HPDE6-E6E7 (cell line): ENCODE measurements at regions not wholly inside any gene's neighbourhood (a gene's known extent, or its start where the extent isn't known, plus 50 kb on each side); places are given as distances from the start of the nearest gene placed in this dataset.

Experiments
- DNase-seq: peaks from one replicate; pipeline ENCODE4 v3.0.0; 2011; ENCODE audit warnings: missing footprints; ENCODE audit errors: extremely low spot score

GRCh38 chr20:19077370-19078220, 134.8 kb upstream of the SLC24A3 start:
- DNase-seq = no peak

- DNase-seq = no peak
These were observed 133.7 kb upstream of the SLC24A3 start for GRCh38 chr20:19078448-19079373.

GRCh38 chr20:19079536-19080299, 132.7 kb upstream of the SLC24A3 start:
- DNase-seq = no peak

DNA sequence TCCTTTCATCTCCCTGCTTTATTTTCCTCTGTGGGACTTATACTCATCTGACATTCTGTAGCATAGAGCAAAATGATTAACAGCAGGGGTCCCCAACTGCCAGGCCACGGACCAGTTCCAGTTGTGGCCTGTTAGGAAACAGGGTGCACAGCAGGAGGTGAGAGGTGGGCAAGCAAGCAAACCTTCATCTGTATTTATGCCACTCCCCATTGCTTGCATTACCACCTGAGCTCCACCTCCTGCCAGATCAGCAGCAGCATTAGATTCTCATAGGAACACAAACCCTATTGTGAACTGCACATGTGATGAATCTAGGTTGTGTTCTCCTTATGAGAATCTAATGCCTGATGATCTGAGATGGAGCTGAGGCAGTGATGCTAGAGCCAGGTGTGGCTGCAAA, 130.5 kb upstream of the SLC24A3 start:
- no peak for DNase-seq

- no peak for DNase-seq
These were observed 129.3 kb upstream of the SLC24A3 start for GRCh38 chr20:19083136-19083621.

- no peak for DNase-seq
These were observed 122.1 kb upstream of the SLC24A3 start for GRCh38 chr20:19090332-19090731.

DNA sequence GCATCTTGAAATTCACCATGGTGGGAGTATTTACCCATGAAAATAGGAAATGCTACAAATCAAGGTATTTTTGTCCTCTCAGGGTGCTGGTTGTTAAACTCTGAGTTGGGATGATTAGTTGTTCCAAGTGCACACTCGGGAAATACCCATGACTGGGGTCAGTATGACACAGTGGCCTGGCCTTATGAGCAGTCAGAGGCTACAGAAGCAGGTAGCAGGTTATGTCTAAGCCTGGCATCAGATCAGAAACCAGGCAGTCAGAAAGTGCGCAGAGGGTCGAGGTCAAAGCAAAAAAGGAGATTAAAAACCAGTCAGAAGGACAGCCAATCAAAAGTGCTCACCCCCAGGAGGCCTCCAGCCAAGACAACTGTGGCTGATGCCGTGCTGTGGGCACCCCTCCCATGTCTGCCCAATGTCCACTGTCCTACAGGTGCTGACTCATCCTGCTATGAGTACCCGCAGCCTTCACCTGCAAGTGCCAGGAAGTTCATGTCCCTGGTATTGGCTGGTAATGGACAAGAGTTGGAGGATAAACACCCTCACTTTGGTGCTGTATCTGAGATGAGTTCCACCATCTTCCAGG, 117.4 kb upstream of the SLC24A3 start:
- DNase-seq = no peak

GRCh38 chr20:19095762-19096161, 116.7 kb upstream of the SLC24A3 start:
- no peak for DNase-seq

DNA sequence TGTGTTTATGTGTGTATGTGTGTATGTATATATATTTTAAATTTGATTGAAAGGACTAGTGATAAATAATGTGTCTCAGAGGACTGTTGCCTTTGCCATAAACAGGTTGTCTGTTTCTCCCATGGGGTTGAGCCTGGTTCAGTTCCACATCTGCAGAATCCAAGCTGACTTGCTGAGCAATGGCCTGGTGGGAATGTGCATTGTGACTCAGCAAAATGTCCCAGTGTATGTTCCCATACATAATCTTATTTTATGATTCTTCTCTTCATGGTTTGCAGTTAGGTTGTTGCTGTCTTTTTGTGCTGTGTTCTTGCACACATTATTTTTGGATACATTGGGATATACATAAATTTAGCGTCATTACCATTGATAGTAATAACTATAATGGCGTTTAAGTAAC, 115.6 kb upstream of the SLC24A3 start:
- no peak for DNase-seq

GRCh38 chr20:19098117-19098516, 114.3 kb upstream of the SLC24A3 start:
- no peak for DNase-seq

GRCh38 chr20:19098806-19099578, 113.5 kb upstream of the SLC24A3 start:
- DNase-seq = no peak

GRCh38 chr20:19099596-19100545, 112.6 kb upstream of the SLC24A3 start:
- DNase-seq = no peak

- no peak for DNase-seq
These were observed 111.5 kb upstream of the SLC24A3 start for GRCh38 chr20:19100975-19101374.

DNA sequence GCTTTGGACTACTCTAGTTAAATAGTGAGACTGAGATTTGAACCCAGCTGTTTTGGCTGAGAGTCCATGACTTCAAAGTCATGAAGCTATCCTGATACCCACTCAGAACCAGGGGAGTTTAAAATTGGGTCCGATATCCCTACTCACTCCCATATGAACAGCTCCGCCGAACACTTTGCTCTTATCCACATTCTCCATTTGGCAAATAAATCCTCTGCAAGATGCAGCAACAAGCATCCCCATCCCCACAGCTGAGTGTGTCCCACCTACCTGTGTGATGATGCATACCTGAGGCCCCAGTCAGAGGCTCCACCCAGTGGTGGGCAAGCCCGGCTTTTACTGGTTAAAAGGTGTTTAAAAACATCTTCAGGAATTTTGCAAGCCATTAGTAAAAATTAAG, 108.3 kb upstream of the SLC24A3 start:
- DNase-seq = no peak

- no peak for DNase-seq
These were observed 104.3 kb upstream of the SLC24A3 start for GRCh38 chr20:19108155-19108554.

DNA sequence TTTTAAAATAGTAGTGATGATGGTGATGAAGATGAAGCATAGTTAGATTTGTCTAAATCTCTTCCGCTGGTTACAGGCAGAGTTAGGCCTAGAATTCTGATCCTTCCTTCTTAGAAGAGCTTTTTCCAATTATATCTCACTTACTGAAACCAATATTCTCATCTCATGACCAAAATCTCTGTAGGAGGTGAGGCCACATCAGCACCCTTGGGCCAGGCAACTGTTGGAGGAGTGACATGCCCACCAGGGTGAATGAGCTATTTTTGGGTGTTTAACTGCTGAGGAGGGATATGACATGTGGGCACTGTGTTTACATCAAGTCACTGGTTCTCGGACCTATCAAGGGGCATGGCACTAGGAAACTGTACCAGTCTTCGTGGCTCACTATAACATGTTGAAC, 102.2 kb upstream of the SLC24A3 start:
- no peak for DNase-seq

DNA sequence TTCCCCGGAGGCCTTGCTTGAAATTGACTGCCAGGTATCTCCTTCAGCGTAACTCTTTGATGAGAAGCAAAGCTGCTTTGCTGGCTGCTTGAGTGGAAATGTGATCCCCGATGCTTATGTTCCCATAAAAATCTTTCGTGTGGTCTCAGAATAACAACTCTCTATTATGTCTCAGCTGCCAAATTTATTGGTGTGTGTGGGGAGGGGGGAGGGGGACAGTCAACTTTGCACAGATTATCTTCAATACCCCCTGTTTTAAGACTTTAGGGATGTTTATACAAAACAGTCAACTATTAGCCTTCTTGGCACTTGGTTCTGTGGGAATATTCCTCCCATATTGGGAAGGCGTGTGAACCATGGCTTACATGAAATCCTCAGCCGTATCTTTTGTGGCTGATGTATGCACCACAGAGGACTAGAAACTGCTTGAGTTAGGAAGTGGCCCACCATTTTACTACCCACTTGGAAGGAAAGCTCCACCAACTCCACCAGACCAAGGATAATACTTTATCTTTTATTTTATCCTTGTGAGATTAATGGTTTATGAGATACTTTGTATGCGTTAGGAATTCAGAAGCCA, 101.5 kb upstream of the SLC24A3 start:
- no peak for DNase-seq

DNA sequence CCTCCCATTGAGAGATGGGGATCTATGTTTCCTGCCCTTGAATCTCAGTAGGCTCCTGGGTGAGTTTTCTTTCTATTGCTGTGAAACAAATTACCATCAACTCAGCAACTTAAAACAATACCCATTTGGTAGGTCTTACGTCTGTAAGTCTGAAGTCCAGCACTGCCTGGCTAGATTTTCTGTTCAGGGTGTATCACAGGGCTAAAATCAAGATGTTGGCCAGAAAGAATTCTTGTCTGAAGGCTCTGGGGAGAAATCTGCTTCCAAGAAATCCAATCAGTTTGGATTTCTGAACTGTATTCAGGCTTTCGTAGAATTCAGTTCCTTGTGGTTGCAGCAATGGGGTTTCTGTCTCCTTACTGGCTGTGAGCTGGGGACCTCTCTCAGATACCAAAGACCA, 99.6 kb upstream of the SLC24A3 start:
- no peak for DNase-seq

- DNase-seq = no peak
These were observed 99.0 kb upstream of the SLC24A3 start for GRCh38 chr20:19113343-19113930.
